ENCODE measurements at regions not wholly inside any gene's neighbourhood (a gene's known extent, or its start where the extent isn't known, plus 50 kb on each side); places are given as distances from the start of the nearest gene placed in this dataset.

GRCh38 chr12:104835317-104835716 lies 122.8 kb downstream of the SLC41A2 start:
- intact Hi-C loops (cut with DNase I) = no loop called here
- Histone ChIP-seq H3K36me3 (no peaks in the 10 kb centered on the region), H3K9me3 (no peaks in the 10 kb centered on the region), H3K27ac (no peak overlapping the region), H3K4me1 (no peaks in the 10 kb centered on the region), H3K4me3 (no peak overlapping the region), H3K27me3 (no peaks in the 10 kb centered on the region)
- TF ChIP-seq EP300 (IDR thresholded peaks at IDR 0.05) = no peak
- TF ChIP-seq CTCF (IDR thresholded peaks at IDR 0.05) = no peak
- TF ChIP-seq POLR2AphosphoS5 (IDR thresholded peaks at IDR 0.05) = no peak
- no peak for TF ChIP-seq POLR2A (IDR thresholded peaks at IDR 0.05)
- 93 to 95% methylated on average over 2 of the region's 2 CpGs for WGBS, 2 donors
- DNase-seq = no peak

- DNase-seq = no peak
- H3K27ac ChIP-seq = no peak overlapping the region
- no peaks in the 10 kb centered on the region for H3K36me3 ChIP-seq
- TF ChIP-seq POLR2AphosphoS5 (IDR thresholded peaks at IDR 0.05) (no peak), POLR2A (IDR thresholded peaks at IDR 0.05) (no peak), EP300 (IDR thresholded peaks at IDR 0.05) (no peak), CTCF (IDR thresholded peaks at IDR 0.05) (no peak)
- no peaks in the 10 kb centered on the region for H3K4me1 ChIP-seq
- H3K27me3 ChIP-seq = no peaks in the 10 kb centered on the region
- intact Hi-C loops (cut with DNase I) = no loop called here
- H3K4me3 ChIP-seq = no peak overlapping the region
- no peaks in the 10 kb centered on the region for H3K9me3 ChIP-seq
Observed at GRCh38 chr12:104834607-104835006, 123.5 kb downstream of the SLC41A2 start.

GRCh38 chr12:104833756-104834155 lies 124.3 kb downstream of the SLC41A2 start:
- 94 to 96% methylated on average over 1 of the region's 1 CpG for WGBS, 2 donors

GRCh38 chr12:104828015-104828414 lies 130.1 kb downstream of the SLC41A2 start:
- TF ChIP-seq POLR2AphosphoS5 (IDR thresholded peaks at IDR 0.05) = no peak
- TF ChIP-seq POLR2A (IDR thresholded peaks at IDR 0.05) = no peak
- no peak overlapping the region for H3K4me3 ChIP-seq
- H3K27ac ChIP-seq = no peak overlapping the region
- WGBS, 2 donors = 85 to 97% methylated on average over 7 of the region's 7 CpGs
- no peaks in the 10 kb centered on the region for H3K36me3 ChIP-seq
- no peaks in the 10 kb centered on the region for H3K27me3 ChIP-seq
- H3K4me1 ChIP-seq = no peaks in the 10 kb centered on the region
- DNase-seq = no peak
- peaks cover 0 to 19% (median 6%) of the 10 kb centered on the region in 4 donors for H3K9me3 ChIP-seq
- intact Hi-C loops (cut with DNase I) = no loop called here

More at GRCh38 chr12:104833756-104834155, 124.3 kb downstream of the SLC41A2 start:
- TF ChIP-seq POLR2AphosphoS5 (IDR thresholded peaks at IDR 0.05) (no peak), EP300 (IDR thresholded peaks at IDR 0.05) (no peak), POLR2A (IDR thresholded peaks at IDR 0.05) (no peak), CTCF (IDR thresholded peaks at IDR 0.05) (no peak)
- H3K27me3 ChIP-seq = no peaks in the 10 kb centered on the region
- no peak for DNase-seq
- no peak overlapping the region for H3K27ac ChIP-seq
- H3K9me3 ChIP-seq = no peaks in the 10 kb centered on the region
- no peaks in the 10 kb centered on the region for H3K4me1 ChIP-seq
- intact Hi-C loops (cut with DNase I) = no loop called here
- H3K4me3 ChIP-seq = no peak overlapping the region
- H3K36me3 ChIP-seq = no peaks in the 10 kb centered on the region

GRCh38 chr12:104827587-104827986 lies 130.5 kb downstream of the SLC41A2 start:
- Histone ChIP-seq H3K9me3 (peaks cover 0 to 19% (median 6%) of the 10 kb centered on the region in 4 donors), H3K36me3 (no peaks in the 10 kb centered on the region), H3K4me1 (no peaks in the 10 kb centered on the region), H3K27me3 (no peaks in the 10 kb centered on the region), H3K27ac (no peak overlapping the region), H3K4me3 (no peak overlapping the region)
- WGBS, 2 donors = 77 to 84% methylated on average over 9 of the region's 9 CpGs
- intact Hi-C loops (cut with DNase I) = no loop called here
- TF ChIP-seq POLR2AphosphoS5 (IDR thresholded peaks at IDR 0.05) (no peak), EP300 (IDR thresholded peaks at IDR 0.05) (no peak), POLR2A (IDR thresholded peaks at IDR 0.05) (no peak), CTCF (IDR thresholded peaks at IDR 0.05) (no peak)
- DNase-seq = no peak

All from sigmoid colon (tissue), 6 donors.